ENCODE measurements at regions not wholly inside any gene's neighbourhood (a gene's known extent, or its start where the extent isn't known, plus 50 kb on each side); places are given as distances from the start of the nearest gene placed in this dataset.

DNA sequence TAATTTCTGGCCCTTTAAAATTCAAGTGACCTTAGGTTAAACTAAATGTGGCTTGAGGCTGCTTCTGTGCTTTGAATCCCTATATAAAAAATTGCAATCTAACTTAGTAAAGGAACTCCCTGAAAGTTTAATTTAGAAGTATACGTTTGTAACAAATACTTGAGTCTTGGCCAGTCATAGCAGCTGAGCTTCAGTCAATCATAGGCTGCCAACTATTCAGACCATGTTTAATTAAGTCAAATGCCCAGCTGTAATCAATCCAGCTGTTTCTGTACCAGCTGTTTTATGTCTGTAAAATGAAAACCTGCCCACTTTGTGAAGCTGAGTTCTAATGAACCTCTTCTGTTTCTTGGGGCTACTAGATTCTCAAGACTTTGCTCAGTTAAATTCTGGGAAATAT lies 760.1 kb downstream of the MAT2B start:
- Mint-ChIP-seq H3K4me1 (ENCODE audit: low read depth) (peaks cover 3% of the 10 kb centered on the region), H3K9me3 (ENCODE audit: low read depth) (peaks cover 15% of the 10 kb centered on the region), H3K27me3 (ENCODE audit: low read depth) (peaks cover 3% of the 10 kb centered on the region), H3K27ac (ENCODE audit: unreplicated experiment) (no peak overlapping the region), H3K36me3 (ENCODE audit: low read depth) (peaks cover 3% of the 10 kb centered on the region), H3K4me3 (ENCODE audit: unreplicated experiment) (no peak overlapping the region)
- DNase-seq (ENCODE audit: low spot score), result no peak
- TF ChIP-seq CTCF (IDR thresholded peaks at IDR 0.05), result no peak

GRCh38 chr5:164266571-164266970 lies 761.2 kb downstream of the MAT2B start:
- Mint-ChIP-seq H3K27me3 (ENCODE audit: low read depth) (peaks cover 3% of the 10 kb centered on the region), H3K36me3 (ENCODE audit: low read depth) (peaks cover 3% of the 10 kb centered on the region), H3K4me3 (ENCODE audit: unreplicated experiment) (no peak overlapping the region), H3K9me3 (ENCODE audit: low read depth) (peaks cover 15% of the 10 kb centered on the region), H3K4me1 (ENCODE audit: low read depth) (peaks cover 3% of the 10 kb centered on the region), H3K27ac (ENCODE audit: unreplicated experiment) (no peak overlapping the region)
- DNase-seq (ENCODE audit: low spot score), result no peak
- no peak for TF ChIP-seq CTCF (IDR thresholded peaks at IDR 0.05)

DNA sequence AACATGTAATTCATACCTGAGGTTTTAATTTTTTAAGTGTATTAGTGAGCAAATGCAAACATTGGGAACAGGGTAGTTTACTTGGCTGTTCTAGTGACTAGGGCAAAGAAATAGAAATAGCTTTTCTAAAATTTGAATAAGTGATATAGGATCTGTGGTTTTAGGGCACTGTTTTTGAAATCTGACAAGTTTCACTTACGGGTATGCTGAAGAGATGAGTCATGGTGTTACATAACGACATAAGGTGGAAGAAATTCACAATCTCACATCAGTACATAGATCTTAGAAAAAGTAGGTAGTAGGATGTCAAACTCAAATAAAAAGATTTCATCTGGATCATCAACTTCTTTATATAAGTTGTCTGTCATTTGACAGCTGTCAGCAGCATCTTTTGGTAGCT lies 772.3 kb downstream of the MAT2B start:
- no peak overlapping the region for H3K4me3 Mint-ChIP-seq (ENCODE audit: unreplicated experiment)
- no peak overlapping the region for H3K27ac Mint-ChIP-seq (ENCODE audit: unreplicated experiment)
- no peaks in the 10 kb centered on the region for H3K36me3 Mint-ChIP-seq (ENCODE audit: low read depth)
- H3K9me3 Mint-ChIP-seq (ENCODE audit: low read depth), result no peaks in the 10 kb centered on the region
- no peak for TF ChIP-seq CTCF (IDR thresholded peaks at IDR 0.05)
- peaks cover 16% of the 10 kb centered on the region for H3K27me3 Mint-ChIP-seq (ENCODE audit: low read depth)
- H3K4me1 Mint-ChIP-seq (ENCODE audit: low read depth), result peaks cover 4% of the 10 kb centered on the region
- DNase-seq (ENCODE audit: low spot score), result no peak

DNA sequence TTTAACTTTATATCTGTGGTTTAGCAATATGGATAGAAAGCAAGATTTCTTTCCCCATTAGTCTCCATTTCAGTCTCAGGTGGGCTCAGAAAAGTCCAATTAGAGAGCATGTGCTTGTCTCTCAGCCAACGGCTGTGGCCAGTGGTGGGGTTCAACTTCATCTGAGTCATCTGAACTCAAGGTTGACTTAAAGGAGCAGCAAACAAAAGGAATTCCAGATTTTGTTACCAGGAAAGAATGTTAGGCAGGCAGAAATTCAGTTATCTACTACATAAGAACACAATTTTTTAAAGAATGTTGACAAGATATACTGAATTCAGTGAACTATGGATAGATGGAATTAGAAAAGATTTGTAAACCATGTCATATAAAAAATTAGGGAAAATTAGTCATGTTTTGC lies 784.1 kb downstream of the MAT2B start:
- Mint-ChIP-seq H3K27me3 (ENCODE audit: low read depth) (peaks cover 2% of the 10 kb centered on the region), H3K4me3 (ENCODE audit: unreplicated experiment) (no peak overlapping the region), H3K9me3 (ENCODE audit: low read depth) (peaks cover 17% of the 10 kb centered on the region), H3K4me1 (ENCODE audit: low read depth) (no peaks in the 10 kb centered on the region), H3K36me3 (ENCODE audit: low read depth) (no peaks in the 10 kb centered on the region), H3K27ac (ENCODE audit: unreplicated experiment) (no peak overlapping the region)
- TF ChIP-seq CTCF (IDR thresholded peaks at IDR 0.05), result no peak
- no peak for DNase-seq (ENCODE audit: low spot score)

- Mint-ChIP-seq H3K27ac (ENCODE audit: unreplicated experiment) (no peak overlapping the region), H3K27me3 (ENCODE audit: low read depth) (peaks cover 7% of the 10 kb centered on the region), H3K4me1 (ENCODE audit: low read depth) (peaks cover 7% of the 10 kb centered on the region), H3K4me3 (ENCODE audit: unreplicated experiment) (peak overlapping the region; percentile 55), H3K36me3 (ENCODE audit: low read depth) (no peaks in the 10 kb centered on the region), H3K9me3 (ENCODE audit: low read depth) (peaks cover 5% of the 10 kb centered on the region)
- no peak for TF ChIP-seq CTCF (IDR thresholded peaks at IDR 0.05)
- DNase-seq (ENCODE audit: low spot score), result no peak
Measured at GRCh38 chr5:164296603-164297080, 791.2 kb downstream of the MAT2B start.
